ENCODE measurements at regions not wholly inside any gene's neighbourhood (a gene's known extent, or its start where the extent isn't known, plus 50 kb on each side); places are given as distances from the start of the nearest gene placed in this dataset.

GRCh38 chr9:127558581-127559246, 53.4 kb upstream of the STXBP1 start:
- no peak overlapping the region for H3K4me3 ChIP-seq (replicated peaks; ENCODE audit: low read depth, low read length)
- TF ChIP-seq CTCF (IDR thresholded peaks at IDR 0.05; ENCODE audit: low read length, missing control alignments), result no peak
- DNase-seq (ENCODE audit: low read depth), result no peak

DNA sequence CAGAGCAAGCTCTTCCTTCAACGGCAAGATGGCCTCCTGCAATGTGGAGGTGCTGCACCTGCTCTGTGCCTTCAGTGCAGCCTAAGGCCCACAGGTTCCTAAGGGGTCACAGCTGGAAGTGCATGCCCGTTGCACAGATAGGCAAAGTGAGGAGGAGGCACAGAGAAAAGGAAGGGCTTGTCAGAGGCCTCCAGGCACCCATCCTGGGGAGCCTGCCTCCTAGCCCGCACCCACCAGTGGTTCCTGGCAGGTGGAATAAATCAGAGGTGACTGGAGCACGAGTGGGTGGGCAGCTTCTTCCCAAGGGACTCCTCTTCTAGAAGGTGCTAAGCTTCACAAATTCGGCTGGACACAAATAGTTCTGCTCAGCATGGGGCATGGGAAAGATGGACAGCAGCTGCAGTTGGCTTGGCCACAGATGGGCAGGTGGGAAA, 52.8 kb upstream of the STXBP1 start:
- H3K4me3 ChIP-seq (replicated peaks; ENCODE audit: low read depth, low read length), result no peak overlapping the region
- no peak for DNase-seq (ENCODE audit: low read depth)
- no peak for TF ChIP-seq CTCF (IDR thresholded peaks at IDR 0.05; ENCODE audit: low read length, missing control alignments)

DNA sequence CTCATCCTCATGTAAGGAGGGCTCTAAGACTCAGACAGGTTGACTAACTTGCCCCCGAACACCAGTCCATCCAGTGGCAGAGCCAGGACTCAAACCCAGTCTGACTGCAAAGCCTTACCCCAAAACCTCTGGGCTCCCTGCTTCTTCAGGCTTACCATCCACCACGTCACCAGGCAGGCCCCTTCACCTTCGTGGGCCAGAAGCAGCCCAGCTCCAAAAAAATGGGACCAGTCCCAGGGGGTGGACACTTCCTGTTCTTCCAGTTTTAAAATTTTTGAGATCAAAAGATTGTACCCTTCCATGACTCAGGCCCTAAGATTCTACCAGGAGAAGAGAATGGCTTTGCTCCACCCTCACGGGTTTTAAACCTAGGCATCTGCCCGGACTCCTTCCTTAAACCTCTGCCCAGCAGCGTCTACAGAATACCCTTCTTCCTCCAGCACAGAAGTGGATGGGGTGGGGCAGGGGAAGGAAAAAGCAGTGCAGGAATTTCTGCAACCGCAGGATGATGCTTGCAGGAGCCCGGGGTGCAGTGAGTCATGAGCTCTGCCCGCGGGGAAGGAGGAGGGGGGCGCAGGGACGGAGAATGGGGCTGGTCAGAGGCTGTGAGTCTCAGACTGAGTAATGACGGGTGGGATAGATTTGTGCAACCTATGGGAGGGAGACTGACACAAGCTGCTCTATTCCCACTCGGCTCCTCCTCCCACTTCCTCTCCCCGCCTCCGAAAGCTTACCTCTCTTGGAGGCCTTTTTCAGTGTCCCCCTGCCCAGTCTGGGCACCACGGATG, 50.4 kb upstream of the STXBP1 start:
- peak; percentile 97 for DNase-seq (ENCODE audit: low read depth)
- no peak for TF ChIP-seq CTCF (IDR thresholded peaks at IDR 0.05; ENCODE audit: low read length, missing control alignments)
- peak overlapping the region; percentile 8 for H3K4me3 ChIP-seq (replicated peaks; ENCODE audit: low read depth, low read length)

All from fibroblast of pulmonary artery (primary cell).